NCI-H524 (cell line): ENCODE measurements at regions not wholly inside any gene's neighbourhood (a gene's known extent, or its start where the extent isn't known, plus 50 kb on each side); places are given as distances from the start of the nearest gene placed in this dataset.

Experiments used
- DNase-seq, 2 experiments: peaks; one replicate each; lab custom pipeline; 2025; lab: John Stamatoyannopoulos, UW

- DNase-seq: no peak
Observed at GRCh38 chr21:20537130-20537529, 461.1 kb upstream of the NCAM2 start.

- no peak for DNase-seq
Observed at GRCh38 chr21:20538039-20538658, 460.1 kb upstream of the NCAM2 start.

DNA sequence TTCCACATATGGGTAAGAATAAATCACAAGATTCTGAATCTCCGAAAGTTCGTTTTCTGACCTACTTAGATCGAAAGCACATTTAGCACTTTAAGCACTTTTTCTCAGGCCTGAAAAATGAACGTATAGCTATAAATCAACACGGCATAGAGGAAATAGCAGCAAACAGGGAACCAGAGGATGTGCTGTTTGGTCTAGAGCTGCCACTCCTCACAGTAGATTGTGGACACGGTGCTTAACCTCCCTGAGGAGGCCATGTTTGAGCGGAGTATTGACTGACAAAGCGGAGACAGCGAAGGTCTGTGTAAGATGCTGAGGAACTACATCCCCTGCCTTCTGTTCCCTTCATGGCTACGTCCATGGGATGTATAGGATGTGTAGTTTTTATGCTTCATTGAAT is 452.8 kb upstream of the NCAM2 start:
- DNase-seq: no peak

DNA sequence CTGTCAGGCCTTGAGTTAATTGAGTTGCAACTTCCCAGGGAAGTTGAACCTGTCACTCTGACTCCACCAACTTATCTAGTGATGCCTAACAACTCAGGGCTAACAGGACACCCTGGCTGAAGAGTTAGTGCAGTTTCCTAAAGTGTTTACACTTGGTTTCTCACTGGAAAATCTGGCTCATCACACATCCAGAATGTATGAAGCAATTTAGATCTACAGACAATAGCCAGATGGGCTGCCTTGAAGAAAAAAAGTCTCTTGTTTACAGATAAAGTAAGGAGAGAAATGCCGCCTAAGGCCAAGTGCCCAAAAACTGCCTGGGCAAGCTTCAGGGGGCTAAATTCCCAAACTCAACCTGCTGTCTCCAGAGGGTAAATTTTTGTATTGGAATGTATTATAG is 446.3 kb upstream of the NCAM2 start:
- DNase-seq: no peak

GRCh38 chr21:20554785-20555184 is 443.4 kb upstream of the NCAM2 start:
- DNase-seq: no peak

DNA sequence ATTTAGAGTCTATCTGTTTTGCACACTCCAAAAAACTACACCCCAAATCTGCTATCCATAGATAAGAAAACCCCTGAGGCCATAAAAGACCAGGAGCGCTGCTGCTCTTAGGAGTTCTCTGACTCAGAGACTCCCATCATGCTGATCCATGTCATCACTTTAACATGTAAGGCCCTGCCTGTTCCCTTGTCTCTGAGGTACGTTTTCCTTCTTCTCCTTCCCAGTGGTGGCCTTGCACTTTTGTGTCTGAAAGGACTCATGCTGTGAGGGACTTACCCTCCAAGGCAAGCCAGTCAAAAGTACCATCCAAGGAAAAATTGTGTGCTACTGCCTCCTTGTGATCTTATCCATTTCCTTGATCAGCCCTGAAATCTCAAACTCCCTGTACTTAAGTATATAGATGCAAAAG is 427.4 kb upstream of the NCAM2 start:
- no peak for DNase-seq

GRCh38 chr21:20572582-20572981 is 425.6 kb upstream of the NCAM2 start:
- DNase-seq: no peak

DNA sequence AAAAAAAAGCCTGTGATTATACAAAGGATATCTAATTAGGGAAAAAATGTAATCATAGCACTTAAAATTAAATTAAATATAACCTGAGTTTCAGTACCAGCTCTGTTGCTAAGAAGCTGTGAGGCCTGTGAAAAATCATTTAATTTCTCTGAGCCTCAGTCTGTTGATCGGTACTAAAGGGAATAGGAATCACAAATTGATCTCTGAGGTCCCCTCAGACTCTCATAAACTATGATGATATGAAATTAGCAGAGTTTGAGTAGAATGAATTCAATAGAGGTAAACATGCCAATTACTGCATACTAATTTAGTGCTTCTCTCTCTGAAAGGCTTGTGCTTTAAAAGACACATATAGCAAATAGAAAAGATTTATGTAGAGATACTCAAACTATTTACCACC is 416.8 kb upstream of the NCAM2 start:
- no peak for DNase-seq

GRCh38 chr21:20591284-20591683 is 406.9 kb upstream of the NCAM2 start:
- no peak for DNase-seq

- no peak for DNase-seq
Observed at GRCh38 chr21:20592463-20592862, 405.7 kb upstream of the NCAM2 start.

DNA sequence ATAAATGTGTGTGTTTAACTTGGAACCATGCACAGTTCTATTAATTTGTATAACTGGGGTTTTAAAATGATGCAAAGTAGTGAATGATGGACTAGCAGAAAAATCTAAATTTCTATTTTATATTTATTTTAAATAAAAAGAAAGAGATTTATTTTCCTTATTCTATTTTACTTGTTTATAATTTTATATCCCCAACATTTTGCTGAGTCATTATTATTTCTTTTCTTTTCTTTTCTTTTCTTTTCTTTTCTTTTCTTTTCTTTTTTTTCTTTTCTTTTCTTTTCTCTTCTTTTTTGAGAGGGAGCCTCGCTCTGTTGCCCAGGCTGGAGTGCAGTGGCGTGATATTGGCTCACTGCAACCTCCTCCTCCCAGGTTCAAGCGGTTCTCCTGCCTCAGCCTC is 395.0 kb upstream of the NCAM2 start:
- DNase-seq: no peak

- DNase-seq: no peak
Observed at GRCh38 chr21:20611008-20611407, 387.2 kb upstream of the NCAM2 start.

DNA sequence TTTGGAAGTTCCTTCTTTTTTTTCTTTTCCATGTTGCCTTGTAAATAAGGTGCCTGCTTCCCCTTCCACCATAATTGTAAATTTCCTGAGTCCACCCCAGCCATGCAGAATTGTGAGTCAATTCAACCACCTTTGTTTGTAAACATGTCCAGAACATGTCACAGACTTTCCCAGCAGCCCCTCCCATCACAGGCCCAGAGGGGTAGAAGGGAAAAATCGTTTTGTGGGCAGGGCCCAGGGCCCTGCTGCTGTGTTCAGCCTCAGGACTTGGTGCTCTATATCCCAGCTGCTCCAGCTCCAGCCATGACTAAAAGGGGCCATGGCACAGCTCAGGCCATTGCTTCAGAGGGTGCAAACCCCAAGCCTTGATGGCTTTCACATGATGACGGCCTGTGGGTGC is 384.6 kb upstream of the NCAM2 start:
- no peak for DNase-seq

- DNase-seq: no peak
Observed at GRCh38 chr21:20617130-20617529, 381.1 kb upstream of the NCAM2 start.

DNA sequence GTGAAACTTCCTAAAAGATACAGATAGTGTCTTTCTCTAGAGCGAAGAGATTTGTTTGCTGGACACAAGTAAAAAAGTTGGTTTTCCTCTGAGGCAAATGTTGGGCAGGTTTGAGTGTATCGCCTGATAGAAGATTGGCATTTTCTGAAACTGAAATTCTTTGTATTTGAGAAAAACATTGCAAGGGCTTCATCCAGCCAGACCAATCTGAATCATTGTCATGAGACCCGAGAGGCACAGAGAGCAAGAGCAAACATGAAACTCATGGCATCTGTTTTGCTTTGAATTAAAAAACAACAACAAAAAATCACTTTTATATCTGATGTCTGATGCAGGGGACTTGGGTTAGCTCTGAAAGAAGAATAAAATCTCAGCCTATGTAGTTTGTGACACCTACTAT is 379.3 kb upstream of the NCAM2 start:
- DNase-seq: no peak

- no peak for DNase-seq
Observed at GRCh38 chr21:20627594-20627993, 370.6 kb upstream of the NCAM2 start.

DNA sequence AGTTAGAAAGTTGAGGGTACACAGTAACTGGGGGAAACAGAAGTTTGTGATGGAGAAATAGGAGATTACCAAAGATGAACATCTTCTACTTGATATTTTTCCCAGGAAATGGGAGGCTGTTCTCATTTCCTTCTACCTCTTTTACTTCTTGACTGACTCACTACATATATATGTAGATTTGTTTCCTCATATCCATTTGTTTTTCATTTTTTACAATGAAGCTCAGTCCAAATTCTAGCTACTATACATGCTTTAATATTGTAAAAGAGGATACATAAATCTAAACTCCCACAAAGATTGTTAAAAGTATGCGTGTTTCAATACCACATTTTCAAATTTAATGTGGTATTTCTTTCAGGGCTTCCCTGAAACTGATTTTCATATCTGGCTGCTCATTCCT is 366.6 kb upstream of the NCAM2 start:
- DNase-seq: no peak

DNA sequence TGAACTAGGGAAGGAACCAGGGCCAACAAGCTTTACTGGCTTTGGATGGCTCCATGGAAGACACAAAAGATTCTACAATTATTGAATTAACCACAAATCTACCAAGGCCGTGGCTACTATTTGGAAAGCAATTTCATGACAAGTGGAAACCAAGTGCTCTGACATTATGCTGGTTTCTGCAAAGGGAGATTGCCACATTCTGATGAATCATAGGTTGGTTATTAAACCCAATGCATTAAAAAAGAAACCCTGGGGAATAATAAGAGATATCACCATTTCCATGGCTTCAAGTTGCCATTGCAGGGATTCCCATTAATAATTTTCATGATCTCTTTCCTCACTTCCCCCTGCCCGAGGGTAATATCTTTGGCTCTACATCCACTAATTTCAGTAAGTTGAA is 359.2 kb upstream of the NCAM2 start:
- DNase-seq: no peak

- no peak for DNase-seq
Observed at GRCh38 chr21:20641241-20641640, 357.0 kb upstream of the NCAM2 start.

DNA sequence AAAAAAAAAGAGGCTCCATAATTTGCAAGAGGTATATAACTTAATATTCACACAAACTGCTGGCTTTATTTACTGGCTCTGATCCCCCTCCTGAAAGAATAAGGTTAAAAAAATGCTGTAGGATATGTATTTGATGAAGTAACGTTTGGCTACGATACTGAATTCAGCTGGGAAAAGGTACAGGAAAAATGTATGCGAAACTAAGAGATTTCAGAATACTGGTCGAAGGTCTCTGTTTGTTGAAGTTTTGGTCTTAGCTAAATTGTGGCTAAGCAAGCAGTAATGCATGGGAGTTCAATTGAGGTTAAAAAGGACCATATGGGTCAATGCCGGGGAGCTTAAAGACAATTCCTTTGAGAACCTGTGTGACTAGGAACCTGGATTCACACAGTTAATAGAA is 355.5 kb upstream of the NCAM2 start:
- DNase-seq: no peak

GRCh38 chr21:20644552-20644951 is 353.7 kb upstream of the NCAM2 start:
- no peak for DNase-seq

- DNase-seq: no peak
Observed at GRCh38 chr21:20645344-20645743, 352.9 kb upstream of the NCAM2 start.

- no peak for DNase-seq
Observed at GRCh38 chr21:20646431-20647165, 351.6 kb upstream of the NCAM2 start.

DNA sequence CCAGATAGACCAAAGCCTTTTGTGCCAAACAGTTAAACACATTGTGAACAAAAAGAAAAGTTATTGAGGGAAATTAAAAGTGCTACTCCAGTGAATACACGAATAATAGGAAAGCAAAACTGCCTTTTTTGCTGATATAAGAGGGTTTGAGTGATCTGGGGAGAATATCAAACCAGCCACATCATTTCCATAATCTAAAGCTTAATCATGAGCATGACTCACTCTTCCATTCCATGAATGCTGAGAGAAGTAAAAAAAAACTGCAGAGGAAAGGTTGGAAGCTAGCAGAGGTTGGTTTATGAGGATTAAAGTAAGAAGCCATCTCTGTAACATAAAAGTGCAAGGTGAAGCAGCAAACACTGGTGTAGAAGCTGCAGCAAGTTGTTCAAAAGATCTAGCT is 350.6 kb upstream of the NCAM2 start:
- no peak for DNase-seq
